GM19395 (cell line): ENCODE measurements at regions not wholly inside any gene's neighbourhood (a gene's known extent, or its start where the extent isn't known, plus 50 kb on each side); places are given as distances from the start of the nearest gene placed in this dataset.
"Not testable (repeated sequence)": the region's sequence is repeated elsewhere in the genome, so short reads cannot be mapped to it uniquely, and the experiment has no call there.

Source experiments
- ATAC-seq: cut with Tn5 transposase; IDR thresholded peaks from one replicate; pipeline ENCODE4 v1.9.1; 2021; ENCODE audit warnings: mild to moderate bottlenecking, moderate library complexity; ENCODE audit not compliant: unreplicated experiment

DNA sequence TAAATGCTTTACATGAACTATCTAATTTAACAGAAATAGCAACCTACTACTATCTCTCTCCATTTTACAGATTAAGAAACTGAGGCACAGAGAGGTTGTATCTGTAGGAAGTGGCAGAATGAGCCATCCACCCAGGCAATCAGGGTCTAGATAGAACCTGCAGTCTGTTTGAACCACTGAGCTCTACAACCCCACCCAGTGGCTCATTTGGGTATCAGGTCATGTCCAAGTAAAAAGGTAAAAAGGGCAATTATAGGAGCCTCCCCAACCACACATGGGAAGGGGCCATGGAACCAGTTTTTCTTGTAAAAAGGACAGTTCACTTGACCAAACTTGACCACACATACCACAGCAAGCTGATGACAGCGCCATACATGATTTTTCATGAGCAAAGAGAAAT is 92.9 kb upstream of the SGCG start:
- ATAC-seq = peak; percentile 57

DNA sequence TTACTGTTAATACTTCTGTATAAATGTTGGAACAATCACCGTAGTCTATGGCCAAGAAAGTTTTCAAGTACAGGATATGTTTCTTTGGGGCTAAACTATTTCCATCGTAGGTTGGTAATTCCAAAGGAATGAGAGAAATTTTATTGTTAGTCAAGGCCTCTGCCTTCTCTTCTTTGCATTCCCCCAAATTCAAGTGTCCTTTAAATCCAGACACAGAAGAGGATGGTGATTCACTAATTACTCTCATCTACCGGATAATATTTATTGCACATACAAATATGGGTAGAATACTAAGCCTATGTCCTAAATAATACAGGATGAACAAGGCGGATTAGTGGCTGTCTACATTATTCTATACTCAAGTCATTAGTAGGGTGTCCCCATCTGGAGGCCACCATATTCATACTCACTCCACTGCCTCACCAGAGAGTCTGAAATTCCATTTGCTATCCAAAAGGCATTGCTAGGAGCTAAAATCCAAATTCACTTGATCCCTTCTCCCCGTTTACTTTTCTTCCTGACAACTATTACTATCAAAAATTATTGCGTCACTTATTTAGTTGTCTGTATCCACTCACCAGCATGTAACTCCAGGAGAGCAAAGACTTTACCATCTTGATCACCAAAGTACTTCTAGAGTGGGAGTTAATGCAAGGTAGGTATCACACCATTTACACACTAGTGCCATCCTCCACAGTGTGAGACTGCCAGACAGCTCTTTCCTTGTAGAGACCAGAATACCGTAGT is 82.4 kb upstream of the SGCG start:
- ATAC-seq = no peak

GRCh38 chr13:23105051-23105450 is 75.7 kb upstream of the SGCG start:
- no peak for ATAC-seq

GRCh38 chr13:23107665-23108064 is 73.1 kb upstream of the SGCG start:
- ATAC-seq = no peak

- ATAC-seq = no peak
Observed at GRCh38 chr13:23119131-23119530, 61.6 kb upstream of the SGCG start.

- ATAC-seq = not testable (repeated sequence)
Observed at GRCh38 chr13:23127540-23127939, 53.2 kb upstream of the SGCG start.

DNA sequence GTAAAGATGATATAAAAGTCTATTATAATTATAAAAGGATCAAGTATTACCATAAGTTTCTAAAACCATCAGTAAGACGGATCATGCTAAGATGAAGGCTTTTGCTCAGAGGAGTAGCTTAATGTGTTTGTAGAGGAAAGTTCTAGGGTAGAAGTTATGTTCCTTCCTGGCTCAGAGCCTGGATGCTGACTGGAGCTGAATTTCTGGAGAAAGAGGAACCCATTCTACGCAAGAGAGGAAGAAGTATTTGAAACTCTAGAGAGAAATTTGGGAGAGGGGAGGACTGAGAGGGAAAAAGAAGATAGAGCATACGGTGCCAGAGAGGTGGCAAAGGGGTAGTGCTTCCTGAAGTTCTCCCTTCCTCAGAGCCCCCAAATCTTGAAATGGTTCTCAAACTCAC is 51.4 kb upstream of the SGCG start:
- no peak for ATAC-seq
